Tibial nerve (tissue), 4 donors: ENCODE measurements at regions not wholly inside any gene's neighbourhood (a gene's known extent, or its start where the extent isn't known, plus 50 kb on each side); places are given as distances from the start of the nearest gene placed in this dataset.

Source experiments
- CTCF ChIP-seq, 5 experiments: fragments of 200-600 bp in 3 of 5; fragments of 450-650 bp in 2 of 5; sonication (generic) in 3 of 5; IDR thresholded peaks; one replicate each; pipeline ENCODE4 v1.5.1; 2016 to 2019; ENCODE audit warnings: antibody characterized with exemption in 5 of 5, mild to moderate bottlenecking in 3 of 5, moderate library complexity in 2 of 5
- EP300 ChIP-seq, 2 donors: sonication (generic); formaldehyde crosslinking; IDR thresholded peaks; one replicate each; pipeline ENCODE4 v1.6.1; 2017; ENCODE audit warnings: antibody characterized with exemption in 2 of 2, mild to moderate bottlenecking in 1 of 2
- POLR2A ChIP-seq, 2 donors: fragments of 450-650 bp; IDR thresholded peaks; one replicate each; pipeline ENCODE4 v1.6.1; 2017; ENCODE audit warnings: antibody characterized with exemption in 2 of 2, mild to moderate bottlenecking in 2 of 2, moderate library complexity in 2 of 2

- TF ChIP-seq CTCF (IDR thresholded peaks at IDR 0.05) (no peak), POLR2A (IDR thresholded peaks at IDR 0.05) (no peak), EP300 (IDR thresholded peaks at IDR 0.05) (no peak)
Measured at GRCh38 chr14:38138473-38139138, 69.1 kb upstream of the SSTR1 start.
